GM19239 (cell line): ENCODE measurements at regions not wholly inside any gene's neighbourhood (a gene's known extent, or its start where the extent isn't known, plus 50 kb on each side); places are given as distances from the start of the nearest gene placed in this dataset.
"Not testable (repeated sequence)": the region's sequence is repeated elsewhere in the genome, so short reads cannot be mapped to it uniquely, and the experiment has no call there.

ENCODE experiments used
- DNase-seq: peaks from one replicate; pipeline ENCODE4 v3.0.0; 2011; ENCODE audit warnings: low spot score; ENCODE audit not compliant: insufficient read length
- FAIRE-seq: peaks from 2 replicates; lab custom pipeline; 2011; peaks lifted over from hg19 to GRCh38; lab: Jason Lieb, UNC

DNA sequence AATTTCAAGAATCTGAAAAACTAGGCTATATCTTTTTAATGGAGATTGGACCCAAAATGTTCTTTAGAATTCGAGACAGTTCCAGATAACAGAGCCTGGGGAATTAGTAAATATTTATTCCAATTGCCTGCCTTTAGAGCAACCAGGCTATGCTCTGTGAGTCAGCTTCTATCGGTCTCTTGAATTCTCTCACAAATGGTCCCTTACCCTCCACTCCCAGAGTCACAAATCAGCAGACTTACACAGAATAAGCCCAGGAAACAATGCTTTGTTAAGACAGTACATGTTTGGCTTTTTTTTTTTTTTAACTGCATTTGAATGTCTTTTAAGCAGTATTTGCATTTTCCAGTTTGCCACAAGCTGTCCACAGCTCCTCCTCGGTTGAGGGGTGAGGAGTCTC, 460.7 kb upstream of the CBLB start:
- FAIRE-seq: no peak
- no peak for DNase-seq

DNA sequence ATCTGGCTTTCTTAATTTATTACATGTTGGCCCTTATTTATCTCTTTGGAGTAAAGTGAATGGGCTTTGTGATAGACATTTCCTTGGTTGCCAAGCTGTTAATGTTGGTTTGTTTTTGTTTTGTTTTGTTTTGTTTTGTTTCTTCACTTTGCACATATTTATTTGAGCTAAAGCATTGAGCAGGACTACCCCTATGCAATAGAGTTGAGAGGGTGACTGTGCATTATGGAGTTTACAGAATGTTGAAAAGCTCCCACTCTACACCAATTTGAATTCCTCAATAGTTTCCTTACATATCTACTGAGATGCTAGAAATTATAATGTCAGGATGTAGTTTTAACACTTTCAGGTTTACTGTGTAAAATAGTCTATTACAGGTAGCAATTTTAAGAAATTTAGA, 462.8 kb upstream of the CBLB start:
- no peak for DNase-seq
- FAIRE-seq: no peak

DNA sequence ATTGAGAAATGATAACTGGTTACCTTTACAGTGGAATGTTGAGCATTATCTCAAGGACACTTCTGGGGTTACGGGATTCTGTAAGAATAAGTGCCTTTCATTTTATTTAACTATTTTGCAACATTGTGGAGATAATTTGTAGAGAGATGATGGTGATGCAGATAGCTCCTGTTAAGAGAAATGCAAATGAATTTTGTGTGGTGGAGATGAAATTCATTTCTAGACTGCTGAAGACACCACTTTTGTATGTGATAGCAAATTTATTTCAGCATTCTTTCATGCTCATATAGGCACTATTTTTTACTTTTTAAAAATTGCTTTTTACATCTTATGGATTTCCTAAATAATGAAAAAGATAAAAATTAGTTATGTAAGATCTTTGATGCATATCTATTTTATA, 463.3 kb upstream of the CBLB start:
- no peak for DNase-seq
- FAIRE-seq: no peak

DNA sequence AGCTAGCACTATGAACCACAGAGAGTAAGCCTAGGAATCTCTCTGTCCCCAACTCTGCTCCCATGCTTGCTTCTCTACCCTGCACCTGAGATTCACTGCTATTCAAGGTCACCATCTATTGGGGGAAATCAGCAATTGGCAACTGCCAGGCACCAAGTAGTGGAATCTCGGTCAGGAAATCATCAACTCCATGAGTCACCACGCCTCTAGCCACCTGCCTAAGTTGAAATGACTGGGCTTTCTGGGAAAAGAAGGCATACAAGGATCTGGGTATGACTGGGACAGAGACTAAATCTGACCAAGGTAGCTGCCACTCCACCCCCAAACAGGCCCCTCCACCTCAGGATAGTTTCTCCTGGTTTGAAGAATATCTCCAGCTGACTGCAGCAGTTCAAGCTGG, 464.1 kb upstream of the CBLB start:
- DNase-seq (peak; percentile 4), FAIRE-seq (peak; percentile 96)

DNA sequence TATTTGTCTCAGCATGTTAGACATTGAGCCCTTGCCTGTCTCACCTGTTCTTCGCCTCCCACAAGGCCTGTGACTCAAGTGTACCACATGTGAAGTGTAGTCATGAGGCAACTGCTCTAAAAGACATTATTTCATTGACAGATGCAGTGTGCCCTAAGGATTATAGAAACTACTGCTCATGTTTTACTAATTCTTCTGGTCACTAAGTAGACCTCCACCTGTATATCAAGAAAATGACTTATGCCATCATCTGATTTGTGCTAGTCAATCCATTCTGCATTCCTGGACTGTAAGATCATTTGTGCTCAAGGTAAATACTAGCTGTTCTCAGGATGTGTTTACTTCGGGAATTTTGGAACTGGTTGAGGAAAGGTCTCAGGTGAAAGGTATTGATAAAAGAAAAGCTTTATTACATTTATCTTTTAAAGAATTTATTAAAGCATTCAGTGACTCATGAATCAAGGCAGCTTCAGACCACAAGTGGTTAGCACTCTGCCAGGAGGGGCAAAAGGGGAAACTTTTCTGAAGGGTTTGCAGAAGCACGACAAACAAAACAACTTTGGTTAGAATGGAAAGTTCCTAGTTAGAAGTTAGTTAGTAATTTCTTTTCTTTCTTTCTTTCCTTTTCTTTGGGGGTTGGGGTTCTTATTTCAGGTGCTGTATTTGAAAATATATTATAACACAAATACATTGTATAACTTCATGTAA, 465.3 kb upstream of the CBLB start:
- DNase-seq (peak; percentile 9), FAIRE-seq (peak; percentile 66)

DNA sequence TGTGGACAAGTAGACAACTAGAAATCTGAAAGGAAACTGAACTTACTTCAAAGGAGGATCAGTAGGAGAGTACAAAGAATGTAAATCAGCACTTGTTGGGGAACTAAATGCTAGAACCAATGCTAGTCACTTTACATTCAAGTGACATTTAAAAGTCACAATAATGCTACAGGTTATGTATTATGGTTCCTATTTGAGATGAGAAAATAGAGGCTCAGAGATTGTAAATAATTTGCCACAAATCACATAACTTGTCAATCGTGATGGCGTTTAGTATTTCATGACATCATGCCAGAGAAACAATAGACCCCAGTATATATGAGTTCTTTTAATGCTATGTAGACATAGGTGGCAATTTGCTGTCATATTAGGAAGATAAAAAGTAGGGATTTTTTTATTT, 467.8 kb upstream of the CBLB start:
- FAIRE-seq: peak; percentile 64
- no peak for DNase-seq

DNA sequence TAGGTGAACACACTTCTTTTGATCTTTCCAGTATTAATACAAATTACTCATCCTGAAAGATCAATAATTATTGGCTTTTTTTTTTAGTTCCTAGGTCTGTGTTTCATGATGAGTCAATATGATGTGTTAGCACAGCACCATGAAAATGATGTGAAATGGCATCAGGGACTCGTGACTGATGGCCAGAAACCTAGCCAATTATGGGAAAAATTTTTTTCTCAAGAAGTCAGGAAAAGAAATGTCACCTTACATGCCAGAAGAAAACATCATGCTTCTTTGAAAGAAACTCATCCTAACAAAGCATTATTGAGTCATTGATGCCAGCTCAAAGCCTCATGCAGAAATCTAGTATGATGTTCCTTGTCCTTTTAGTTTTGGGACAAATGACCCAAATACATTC, 468.3 kb upstream of the CBLB start:
- no peak for DNase-seq
- peak; percentile 45 for FAIRE-seq

DNA sequence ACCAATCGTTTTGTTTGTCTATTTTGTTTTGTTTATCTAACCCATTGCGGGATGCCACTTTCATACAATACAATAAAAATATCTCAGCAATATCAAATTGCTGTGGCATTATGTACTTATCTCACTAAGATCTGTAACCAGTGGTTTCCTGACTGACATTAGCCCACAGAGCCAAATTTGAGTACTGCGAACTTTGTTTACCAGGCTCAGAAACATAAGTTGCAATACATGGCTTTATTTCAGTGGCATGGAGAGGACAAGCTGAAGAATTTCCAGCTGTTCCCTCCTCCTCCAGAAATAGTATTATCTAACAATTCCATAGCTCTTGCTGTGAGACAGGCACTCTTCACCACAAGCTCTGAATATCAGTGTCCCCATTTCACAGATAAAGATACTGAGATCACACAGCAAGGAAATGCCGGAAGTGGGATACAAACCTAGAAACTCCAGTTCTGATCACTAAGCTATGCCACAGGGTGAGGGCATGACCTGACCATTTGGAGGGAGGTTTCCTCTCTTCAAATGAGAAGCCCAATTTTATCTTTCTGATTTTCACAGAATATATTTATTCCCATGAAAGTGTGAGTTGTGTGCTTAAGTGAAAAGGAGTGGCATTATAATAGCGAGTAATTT, 469.9 kb upstream of the CBLB start:
- DNase-seq (no peak), FAIRE-seq (no peak)

DNA sequence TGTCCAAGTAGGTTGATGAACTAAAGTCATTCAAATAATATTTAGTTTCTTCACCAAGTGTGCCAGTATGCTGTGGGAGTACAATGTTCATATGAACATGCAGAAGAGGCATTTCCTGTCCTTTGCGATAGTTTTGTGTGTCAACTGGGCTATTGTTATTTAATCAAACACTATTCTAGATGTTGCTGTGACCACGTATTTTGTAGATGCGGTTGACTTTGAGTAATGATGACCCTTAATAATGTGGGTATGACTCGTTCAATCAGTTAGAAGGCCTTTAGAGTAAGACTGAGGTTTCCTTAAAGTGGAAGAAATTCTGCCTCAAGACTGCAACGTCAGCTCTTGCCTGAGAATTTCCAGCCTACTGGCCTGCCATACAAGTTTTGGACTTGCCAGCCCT, 470.7 kb upstream of the CBLB start:
- DNase-seq (no peak), FAIRE-seq (no peak)

DNA sequence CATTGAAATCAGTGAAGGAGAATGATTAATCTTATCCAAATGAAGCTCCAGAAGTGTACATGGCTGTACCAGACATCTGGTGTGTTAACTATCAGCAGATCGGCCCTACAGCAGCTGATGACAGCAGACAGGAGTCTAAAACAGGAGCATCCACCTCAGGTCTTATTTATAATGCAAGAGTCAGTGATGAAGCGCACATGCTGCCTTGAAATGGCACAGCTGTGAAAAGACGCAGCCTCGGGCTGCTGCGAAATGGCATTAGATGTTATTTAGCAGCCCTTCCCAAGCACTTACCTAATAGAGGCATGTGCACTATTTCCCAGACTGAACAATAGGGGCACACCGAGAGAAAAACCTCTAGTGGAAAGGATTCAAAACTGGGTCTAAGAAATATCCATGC, 472.3 kb upstream of the CBLB start:
- DNase-seq (no peak), FAIRE-seq (no peak)

DNA sequence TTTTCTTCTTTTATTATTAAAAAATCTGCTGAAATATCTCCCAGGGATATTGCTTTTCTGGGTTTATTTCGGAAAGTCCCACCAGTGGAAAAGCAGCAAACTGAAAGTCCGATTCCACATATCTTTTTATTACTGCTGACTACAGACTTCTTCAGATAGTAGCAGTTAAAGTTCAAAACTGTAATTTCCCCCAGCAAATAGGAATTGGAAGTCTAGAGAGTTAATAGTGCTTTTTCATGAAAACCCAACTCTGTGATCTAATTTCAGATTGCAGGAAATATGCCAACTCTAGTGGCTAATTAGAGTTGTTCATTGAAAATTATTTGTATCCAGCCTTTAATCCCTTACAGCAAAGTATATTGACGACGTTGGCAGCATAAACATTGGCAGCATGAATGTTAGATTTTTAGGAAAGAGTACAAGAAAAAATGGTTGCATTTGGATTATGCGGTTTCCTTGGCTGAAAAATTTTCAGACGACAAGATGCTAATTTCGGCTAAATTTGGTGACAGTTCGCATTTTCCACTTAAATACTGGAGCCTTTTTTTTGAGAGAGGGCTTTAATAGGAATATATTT, 472.9 kb upstream of the CBLB start:
- DNase-seq (no peak), FAIRE-seq (no peak)

DNA sequence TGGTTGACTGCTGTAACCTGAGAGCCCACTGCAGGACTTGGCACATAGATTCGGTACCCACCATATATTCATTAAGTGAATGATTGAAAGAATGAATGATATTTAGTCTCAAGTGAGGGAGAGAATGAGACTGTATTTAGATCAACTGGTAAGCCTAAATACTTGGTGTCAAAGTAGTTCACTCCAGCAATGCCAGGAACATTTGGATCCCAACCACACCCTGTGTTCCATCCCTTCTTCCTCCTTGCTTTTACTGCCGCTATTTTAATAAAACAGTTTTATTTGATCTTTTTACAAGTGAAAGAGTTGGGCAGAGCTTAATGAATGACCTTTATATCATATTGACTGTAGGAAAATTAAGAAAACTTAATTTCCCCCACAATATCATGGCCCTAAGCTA, 473.6 kb upstream of the CBLB start:
- DNase-seq (no peak), FAIRE-seq (no peak)

DNA sequence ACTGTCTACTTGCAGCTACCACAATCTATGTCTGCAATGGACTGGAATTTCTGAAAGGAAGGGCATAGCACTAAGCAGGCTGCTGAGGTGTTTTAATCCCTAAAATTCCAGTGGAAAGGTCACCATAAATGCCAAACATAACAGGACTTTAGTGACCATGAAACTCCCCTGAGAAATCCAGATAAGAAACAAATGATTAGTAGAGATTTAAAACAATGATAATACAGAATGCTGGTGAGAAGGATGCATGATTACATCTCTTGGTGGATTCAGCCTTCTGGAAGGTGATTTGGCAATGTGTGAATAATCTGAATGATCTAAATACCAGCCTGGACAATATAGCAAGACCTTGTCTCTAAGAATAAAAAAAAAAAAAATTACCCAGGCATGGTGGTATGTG, 475.0 kb upstream of the CBLB start:
- no peak for DNase-seq
- FAIRE-seq: no peak

DNA sequence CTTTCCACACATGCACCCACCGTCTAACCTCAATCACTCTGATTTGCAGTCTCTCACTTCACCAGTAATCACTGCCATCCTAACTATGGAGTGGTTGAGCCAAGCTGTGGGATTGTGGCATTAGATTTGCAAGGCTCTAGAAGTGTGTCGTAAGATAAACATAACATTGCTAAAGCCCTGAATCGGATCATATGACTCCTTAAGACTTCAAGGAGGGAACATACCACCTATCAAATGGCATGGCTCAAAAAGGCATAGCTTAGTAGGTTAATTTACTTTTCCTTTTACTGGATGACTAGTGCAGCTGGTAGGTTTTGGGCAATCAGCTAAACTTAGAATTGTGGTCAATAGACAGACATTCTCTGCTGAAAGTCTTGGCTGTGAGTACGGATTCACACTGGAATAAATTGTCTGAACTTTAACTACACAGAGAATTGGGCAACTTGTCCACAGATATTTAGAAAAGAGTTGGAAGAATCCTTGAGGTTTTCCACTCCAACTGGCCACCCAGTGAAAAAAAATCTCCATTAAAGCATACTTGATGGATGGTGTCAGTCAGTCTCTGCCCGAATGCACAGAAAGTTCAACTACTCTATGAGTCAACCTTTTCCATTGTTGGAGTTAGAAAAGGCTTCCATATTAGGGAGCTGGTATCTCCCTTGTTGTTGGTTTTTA, 476.7 kb upstream of the CBLB start:
- FAIRE-seq (no peak), DNase-seq (no peak)

DNA sequence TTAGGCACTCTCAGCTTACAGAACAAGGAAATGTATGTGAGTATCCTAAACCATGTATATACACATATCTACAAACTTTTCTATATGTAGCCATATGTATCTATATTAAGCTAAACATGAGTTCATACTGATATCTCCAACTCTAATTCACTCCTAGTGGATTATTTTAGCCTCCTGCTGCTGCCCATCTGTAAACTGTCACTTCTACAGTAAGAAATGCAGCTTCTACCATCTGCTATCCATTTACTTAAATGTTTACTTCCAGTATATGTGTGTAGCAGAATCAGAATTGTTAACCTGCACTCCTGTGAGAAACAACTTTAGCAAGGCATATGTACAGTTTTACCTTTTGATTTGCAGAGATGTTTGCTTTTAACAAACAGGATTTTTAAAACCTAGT, 478.5 kb upstream of the CBLB start:
- FAIRE-seq (no peak), DNase-seq (no peak)

DNA sequence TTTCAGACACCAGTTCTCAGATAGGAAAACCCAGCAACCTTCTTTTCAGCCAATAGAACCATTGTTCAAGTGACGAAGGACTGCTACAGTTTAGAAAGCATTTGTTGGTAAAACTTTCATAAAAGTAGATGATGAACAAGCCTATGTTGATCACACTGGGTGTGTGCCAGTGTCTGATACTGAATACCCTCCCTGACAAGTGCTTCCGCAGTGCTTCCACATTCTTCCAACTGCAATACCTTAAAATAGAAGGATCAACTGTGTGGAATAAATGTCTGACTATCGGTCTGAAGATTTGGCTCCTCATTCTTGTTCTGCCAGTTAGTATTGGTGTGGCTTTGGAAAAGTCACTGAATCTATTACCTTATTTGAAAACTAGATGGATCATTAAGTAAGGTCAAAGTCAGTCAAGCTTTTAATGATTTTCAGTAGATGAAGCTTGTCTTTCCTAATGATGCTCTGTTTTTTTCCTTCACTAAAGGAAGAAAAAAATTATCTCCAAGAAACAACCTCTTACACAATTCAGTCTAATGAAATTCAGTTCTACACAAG, 479.4 kb upstream of the CBLB start:
- no peak for DNase-seq
- FAIRE-seq: no peak

DNA sequence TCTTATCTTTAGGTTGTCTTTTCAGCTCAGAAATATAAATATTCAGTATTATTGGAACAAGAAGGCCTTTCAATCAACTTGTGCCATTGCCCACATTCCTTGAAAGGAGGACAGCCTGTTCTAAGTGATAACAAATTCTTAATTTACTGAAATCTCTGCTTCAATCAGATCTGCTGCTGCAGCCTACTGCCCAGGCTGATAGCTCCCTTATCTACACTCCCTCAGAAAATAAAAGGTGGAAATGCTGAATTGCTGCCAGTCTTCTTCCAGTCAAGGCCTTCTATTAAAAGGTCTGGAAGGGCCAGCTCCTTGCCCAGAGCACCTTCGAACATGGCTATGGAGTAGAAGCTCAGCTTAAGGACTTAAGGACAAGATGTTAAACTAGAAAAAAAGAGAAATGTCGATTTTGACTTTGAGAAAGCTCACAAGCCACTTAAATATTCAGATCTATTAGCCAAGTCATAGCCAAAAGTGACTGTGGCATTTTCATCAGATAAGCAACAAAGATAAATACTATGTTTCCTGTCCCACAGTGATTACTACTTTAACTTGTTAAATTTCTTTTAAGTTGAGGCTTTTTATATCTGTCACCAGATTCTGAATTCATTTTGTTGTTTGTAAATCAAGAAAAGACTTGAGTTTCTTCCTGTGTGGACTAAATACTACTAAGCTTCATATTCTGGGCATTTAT, 480.5 kb upstream of the CBLB start:
- DNase-seq (no peak), FAIRE-seq (peak; percentile 33)

DNA sequence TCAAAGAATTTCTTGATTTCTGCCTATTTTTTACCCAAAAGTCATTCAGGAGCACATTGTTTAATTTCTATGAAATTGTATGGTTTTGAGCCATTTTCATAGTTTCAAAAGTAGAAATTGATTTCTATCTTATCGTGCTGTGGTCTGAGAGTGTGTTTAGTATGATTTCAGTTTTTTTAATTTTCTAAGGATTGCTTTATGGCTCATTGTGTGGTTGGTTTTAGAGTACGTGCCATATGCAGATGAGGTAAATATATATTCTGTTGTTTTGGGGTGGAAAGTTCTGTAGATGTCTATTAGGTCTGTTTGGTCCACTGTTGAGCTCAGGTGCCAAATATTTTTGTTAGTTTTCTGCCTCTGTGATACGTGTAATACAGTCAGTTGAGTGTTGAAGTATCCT, 487.1 kb upstream of the CBLB start:
- no peak for FAIRE-seq
- no peak for DNase-seq

DNA sequence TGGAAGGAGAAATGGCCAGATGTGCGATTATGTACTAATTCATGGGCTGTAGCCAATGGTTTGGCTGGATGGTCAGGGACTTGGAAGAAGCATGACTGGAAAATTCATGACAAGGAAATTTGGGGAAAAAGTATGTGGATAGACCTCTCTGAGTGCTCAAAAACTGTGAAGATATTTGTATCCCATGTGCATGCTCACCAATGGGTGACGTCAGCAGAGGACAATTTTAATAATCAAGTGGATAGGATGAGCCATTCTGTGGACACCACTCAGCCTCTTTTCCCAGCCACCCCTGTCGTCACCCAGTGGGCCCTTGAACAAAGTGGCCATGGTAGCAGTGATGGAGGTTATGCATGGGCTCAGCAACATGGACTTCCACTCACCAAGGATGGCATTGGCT, 490.9 kb upstream of the CBLB start:
- FAIRE-seq (no peak), DNase-seq (no peak)

DNA sequence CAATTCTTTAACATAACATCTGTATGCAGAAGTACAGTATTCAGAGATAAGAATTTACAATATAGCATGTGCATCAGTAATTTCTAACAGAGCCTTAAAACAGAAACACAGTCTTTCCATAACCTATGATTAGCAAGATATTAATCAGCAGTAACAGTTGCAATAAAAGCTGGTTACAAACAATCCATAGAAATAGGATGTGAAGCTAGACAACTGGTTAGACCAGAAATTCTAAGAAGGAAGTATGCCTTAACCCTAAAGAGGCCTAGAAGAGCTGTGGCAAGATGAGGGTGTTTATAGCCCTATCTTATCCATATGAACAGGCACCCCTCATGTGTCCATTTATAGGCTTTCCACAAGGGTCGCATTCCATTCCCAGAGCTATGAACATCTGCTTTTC, 492.1 kb upstream of the CBLB start:
- not testable (repeated sequence) for FAIRE-seq, DNase-seq

DNA sequence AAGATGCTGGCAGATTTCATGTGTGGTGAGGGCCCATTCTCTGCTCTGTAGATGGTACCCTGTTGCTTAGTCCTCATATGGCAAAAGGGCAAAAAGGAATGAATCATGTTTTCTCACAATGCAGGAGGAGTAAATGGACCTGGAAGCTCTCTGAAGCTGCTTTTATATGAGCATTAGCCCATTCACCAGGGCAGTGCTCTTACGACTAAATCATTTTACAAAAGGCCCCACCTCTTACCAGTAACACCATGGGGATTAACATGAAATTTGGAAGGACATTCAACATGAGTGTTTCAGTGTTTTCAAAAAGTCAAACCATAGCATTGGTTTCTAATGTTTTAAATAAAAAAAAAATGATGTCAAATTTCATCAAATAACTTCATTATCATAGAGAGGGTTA, 495.7 kb upstream of the CBLB start:
- no peak for FAIRE-seq
- DNase-seq: no peak
